ENCODE measurements at regions not wholly inside any gene's neighbourhood (a gene's known extent, or its start where the extent isn't known, plus 50 kb on each side); places are given as distances from the start of the nearest gene placed in this dataset.
"Not testable (repeated sequence)": the region's sequence is repeated elsewhere in the genome, so short reads cannot be mapped to it uniquely, and the experiment has no call there.

DNA sequence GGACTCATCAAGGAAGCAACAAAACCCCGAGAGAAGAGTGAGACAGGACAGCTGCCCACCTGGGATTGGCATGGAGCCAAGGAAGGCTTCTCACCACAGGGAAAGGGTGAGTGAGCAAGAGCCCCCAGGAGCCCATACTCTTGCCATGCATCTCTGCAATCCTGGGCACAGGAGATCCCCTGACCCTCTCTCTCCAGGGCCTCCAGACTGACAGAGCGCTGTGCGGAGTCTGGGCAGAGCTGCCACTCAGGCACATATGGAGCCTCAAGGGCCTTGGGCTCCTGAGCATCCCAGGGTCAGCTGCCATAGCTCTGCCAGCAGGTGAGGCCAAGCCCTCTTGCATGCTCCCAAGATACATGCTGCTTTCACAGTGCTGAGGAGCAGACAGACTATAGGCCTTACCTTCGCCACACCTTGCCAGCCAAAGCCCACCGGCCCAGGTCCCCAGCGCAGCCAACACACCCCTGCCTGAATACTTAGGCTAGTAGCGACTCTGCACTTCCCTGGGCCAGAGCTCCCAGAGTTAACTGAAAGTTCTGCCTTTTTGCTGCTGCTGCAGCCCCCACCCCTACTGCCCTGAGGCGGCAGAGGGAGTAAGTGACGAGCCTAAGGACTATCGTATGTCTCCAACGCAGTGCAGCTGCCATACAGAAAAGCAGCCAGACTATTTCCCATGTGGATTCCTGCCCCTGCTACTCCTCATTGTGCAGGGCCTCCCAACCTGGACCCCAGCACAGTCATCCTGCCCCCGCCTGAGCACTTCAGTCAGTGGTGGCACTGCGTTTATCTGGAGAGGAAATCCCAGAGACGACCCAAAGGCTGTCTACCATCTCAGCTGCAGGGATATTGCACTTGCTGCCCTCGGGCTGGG is 251.6 kb downstream of the SPATA31A6 start:
- not testable (repeated sequence) for DNase-seq (ENCODE audit: low read depth)

DNA sequence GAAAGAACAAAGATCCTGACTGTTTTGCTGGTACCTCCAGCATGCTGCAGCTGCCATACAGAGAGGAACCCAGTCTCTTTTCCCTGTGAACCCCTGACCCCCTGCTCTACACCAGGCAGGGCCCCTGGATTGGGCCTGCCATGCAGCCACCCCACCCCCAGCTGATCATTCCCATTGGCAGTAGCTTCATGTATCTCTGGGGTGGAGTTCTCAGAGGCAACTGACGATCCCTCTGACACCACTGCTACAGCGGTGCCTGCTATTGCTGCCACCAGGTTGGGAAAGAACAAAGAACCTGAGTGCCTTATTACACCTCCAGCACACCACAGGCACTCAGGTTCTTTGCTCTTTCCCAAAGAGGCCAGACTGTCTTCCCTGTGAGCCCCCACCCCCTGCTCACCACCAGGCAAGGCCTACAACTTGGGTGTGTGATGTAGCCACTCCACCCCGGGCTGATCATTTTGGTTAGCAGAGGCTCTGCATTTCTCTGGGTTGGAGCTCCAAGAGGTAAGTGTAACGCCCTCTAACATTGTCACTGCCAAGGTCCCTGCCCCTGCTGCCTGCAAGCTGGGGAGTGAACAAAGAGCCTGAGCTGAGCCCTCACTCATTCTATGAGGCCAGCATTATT is 252.4 kb downstream of the SPATA31A6 start:
- DNase-seq (ENCODE audit: low read depth) = not testable (repeated sequence)

DNA sequence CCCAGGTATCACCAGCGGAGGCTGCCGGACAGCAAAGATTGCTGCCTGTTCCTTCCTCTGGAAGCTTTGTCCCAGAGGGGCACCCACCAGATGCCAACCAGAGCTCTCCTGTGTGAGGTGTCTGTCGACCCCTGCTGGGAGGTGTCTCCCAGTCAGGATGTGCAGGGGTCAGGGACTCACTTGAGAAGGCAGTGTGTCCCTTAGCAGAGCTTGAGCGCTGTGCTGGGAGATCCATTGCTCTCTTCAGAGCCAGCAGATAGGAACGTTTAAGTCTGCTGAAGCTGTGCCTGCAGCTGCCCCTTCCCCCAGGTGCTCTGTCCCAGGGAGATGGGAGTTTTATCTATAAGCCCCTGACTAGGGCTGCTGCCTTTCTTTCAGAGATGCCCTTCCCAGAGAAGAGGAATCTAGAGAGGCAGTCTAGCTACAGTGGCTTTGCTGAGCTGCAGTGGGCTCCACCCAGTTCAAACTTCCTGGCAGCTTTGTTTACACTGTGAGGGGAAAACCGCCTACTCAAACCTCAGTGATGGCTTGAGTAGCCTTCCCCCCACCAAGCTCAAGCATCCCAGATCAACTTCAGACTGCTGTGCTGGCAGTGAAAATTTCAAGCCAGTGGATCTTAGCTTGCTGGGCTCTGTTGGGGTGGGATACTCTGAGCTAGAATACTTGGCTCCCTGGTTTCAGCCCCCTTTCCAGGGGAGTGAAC is 253.7 kb downstream of the SPATA31A6 start:
- DNase-seq (ENCODE audit: low read depth) = not testable (repeated sequence)

DNA sequence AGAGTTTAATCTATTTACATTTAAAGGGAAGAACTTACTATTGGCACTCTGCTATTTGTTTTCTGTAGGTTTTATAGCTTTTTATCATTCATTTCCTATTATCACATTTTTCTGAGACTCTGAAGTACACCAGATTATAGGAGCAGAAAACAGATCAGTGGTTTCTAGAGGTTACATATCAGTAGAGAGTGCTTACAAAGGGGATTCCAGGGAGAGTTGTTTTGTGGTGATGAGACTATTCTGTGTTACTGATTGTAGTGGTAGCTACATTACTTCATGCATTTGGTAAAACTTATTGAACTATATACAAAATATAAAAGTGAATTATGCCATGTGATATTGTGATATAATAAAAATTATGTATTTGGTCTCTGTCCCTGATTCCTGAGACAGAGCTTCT is 259.2 kb downstream of the SPATA31A6 start:
- not testable (repeated sequence) for DNase-seq (ENCODE audit: low read depth)

DNA sequence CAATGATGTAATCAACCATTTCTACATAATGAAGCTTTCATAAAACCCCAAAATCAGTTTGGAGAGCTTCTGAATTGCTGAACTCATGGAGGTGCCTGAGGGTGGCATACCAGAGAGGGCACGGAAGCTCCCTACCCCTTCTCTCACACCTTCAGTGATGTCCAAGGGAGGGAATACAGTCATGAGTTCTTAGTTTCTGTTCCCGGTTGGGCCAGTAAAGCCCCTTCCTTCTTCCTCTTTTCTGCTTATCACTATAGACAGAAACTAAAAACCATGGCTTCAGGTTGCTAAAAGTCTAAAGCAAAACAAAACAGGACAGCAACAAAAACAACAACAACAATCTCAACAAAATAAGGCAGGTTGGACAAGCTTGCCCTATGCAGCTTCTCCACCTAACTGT is 260.0 kb downstream of the SPATA31A6 start:
- DNase-seq (ENCODE audit: low read depth) = not testable (repeated sequence)

DNA sequence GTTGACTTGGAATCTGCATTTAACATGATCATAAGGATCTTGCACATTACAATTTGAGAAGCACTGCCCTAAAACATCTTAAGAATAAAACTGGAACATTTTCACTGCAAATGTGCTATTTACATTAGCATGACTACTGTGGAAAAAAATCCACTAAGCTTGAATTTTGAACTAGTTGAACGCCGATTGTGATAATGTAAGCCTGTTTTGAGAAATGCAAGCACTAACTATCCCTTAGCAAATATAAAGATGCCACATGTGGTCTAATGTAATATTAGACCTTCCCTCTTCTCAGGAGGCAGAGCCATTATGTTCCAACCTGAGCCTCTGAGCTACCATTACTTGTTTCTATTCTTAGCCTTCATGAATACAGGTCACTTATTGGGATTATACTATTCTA is 278.0 kb downstream of the SPATA31A6 start:
- DNase-seq (ENCODE audit: low read depth) = not testable (repeated sequence)

DNA sequence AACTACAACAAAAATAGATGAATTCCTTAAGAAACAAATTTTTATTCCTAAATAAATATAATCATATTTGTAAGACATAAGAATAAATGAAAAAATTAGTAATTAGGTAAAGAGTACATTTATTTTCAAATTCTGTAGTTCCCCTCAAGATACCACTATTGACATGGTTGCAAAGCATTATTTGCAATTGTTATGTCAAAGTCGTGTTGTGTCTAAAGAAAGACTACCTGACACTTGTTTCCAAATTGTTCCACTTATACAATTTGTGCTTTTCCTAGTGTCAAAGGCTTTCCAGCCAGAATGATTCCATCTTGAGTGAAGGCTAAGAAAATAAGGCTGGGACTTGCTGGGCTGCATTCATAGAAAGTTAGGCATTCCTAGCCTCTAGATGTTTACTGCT is 278.4 kb downstream of the SPATA31A6 start:
- not testable (repeated sequence) for DNase-seq (ENCODE audit: low read depth)

DNA sequence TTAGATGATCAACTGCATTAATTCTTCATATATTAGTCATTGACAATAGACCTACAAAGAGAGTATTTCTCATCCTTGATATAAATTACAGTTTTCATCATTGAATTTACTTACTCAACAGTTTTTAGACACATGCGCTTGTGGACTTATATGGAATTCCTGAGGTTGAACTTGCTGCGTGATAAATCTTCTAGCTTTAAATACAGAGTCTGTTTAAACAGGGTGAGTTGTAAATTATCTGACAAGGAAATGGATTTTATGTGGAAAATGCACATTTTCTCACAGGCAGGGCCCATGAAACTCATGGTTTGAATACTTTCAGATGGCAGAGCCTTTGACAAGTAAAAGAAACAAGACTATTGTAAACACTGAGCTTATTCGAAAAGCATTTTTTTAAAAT is 280.5 kb downstream of the SPATA31A6 start:
- not testable (repeated sequence) for DNase-seq (ENCODE audit: low read depth)

DNA sequence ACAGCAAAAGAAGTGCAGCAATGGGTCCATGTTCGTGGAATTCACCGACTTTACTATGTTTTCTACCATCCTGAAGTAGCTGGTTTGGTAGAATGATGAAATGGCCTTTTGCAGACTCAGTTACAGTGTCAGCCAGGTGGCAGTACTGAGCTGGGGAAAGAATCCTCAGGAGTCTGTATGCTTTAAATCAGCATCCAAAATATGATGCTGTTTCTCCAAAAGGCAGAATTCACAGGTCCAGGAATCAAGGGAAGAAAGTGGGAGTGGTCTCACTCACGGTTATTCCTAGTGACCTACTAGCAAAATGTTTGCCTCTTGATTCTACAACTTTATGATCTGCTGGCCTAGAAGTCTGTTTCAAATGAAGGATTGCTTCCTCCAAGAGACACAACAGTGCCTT is 287.1 kb downstream of the SPATA31A6 start:
- peak; percentile 2 for DNase-seq (ENCODE audit: low read depth)

DNA sequence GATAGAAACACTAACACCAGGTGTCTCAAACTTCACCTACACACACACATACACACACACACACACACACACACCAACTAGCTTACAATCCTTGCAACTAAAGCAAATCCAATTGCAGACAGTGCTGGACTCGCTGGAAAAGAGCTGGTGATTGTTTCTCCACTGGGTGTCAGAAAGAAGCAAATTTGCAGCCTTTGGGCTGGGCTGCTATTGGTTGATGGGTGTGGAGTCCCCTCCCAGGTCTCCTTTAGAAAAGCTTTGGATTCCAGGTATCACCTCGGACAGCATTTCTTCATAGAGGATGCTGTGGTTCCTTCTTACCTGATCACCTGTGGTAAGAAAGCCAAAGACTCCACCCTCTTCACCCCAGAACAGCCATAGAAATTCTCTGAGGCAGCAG is 307.5 kb downstream of the SPATA31A6 start:
- DNase-seq (ENCODE audit: low read depth) = not testable (repeated sequence)

DNA sequence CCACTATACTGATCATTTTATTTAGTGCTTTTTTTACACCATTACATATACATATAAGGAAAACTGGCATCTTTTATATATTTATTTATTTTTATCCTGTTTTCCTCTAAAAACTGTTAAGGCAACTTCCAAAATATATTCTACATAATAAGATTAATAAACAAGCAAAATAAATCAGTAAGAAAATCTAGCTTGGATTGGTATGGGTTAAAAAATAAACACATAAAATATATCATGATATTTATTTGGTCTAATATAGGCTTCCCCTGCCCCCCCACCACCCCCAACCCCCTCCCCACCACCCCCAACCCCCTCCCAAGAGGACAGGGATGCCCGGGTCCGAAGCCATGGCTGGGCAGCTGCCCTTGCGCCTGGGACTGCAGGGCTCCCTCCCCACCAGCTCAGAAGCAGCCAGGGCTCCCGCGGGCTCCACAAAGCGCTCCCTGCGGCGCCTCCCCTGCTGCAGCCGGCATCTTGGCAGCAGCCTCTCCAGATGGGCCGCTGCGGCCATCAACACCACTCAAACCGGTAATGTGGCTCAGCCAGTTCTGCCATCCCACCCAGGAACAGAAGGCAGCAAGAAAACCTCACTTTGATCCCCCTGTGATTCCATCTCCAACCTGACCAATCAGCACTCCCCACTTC is 319.3 kb downstream of the SPATA31A6 start:
- not testable (repeated sequence) for DNase-seq (ENCODE audit: low read depth)

DNA sequence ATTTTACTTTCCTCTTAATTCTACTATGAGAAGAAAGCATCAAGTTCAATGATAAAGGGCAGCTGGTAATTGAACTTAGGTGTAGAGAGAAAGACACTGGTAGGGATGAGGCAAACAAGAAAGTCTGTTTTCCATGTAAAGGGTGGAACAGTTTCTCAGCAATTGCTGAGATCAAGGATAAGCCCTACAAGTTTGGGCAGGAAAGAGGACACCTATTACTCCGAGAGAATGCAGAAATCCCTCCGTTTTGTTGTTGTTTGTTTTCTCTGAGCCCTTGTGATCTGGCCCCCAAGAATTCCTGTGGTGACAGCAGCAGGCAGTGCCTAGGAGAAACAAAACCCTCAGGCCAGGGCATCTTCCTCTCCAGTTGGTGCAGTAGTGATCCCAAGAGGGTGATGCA is 324.7 kb downstream of the SPATA31A6 start:
- DNase-seq (ENCODE audit: low read depth) = not testable (repeated sequence)

DNA sequence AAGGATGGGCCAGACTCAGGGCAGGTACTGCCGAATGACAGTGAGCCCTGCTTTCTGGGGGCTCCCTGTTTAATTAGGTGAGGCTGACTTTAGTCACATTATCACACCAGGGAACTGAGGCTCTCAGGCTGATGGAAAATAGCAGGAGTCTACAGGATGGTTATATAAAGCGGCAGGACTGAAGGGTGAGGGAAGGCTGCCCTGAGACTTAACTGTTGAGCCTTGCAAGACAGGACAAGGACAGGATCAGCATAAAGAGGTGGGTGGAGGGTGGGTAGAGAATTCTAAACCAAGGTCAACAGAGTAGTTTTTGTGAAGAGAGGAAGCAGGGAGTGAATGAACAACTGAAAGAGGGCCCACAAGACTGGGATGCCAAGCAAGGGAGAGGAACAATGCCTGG is 330.1 kb downstream of the SPATA31A6 start:
- DNase-seq (ENCODE audit: low read depth) = not testable (repeated sequence)

DNA sequence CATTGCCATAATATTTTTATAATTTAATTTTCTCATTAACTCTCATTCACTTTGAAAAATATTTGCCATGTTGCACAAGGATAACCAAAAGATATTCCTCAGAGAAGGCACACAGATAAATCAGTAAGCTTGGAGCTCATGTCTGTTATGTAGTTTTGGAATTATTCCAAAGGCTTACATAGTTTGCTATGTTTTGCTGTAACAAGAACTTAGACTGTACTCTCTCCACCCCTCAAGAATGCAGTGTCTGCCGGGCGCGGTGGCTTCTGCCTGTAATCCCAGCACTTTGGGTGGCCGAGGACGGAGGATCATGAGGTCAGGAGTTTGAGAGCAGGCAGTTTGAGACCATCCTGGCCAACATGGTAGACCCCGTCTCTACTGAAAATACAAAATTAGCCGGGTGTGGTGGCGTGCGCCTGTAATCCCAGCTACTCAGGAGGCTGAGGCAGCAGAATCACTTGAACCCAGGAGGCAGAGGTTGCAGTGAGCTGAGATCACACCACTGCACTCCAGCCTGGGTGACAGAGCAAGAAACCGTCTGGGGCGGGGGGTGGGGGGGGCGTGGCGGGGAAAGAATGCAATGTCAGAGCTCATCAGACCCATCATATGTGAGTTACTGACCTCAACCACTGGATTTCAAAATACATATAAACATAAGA is 351.0 kb downstream of the SPATA31A6 start:
- DNase-seq (ENCODE audit: low read depth) = not testable (repeated sequence)

DNA sequence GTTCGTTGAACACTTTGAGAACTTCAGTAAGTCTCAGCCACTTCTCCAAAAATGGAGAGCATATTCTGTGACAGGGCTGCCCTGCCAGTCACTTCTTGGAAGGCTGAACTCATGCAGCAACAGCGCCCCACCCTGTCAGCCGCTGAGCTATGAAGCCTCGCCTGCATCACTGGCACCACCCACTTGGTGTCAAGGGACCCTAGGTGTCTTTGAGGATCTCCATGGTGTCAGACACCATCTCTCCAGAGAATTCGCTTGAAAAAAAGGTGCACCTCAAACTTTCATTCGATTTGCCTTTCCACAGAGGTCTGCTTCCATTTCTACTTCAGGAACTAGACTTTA is 351.5 kb downstream of the SPATA31A6 start:
- not testable (repeated sequence) for DNase-seq (ENCODE audit: low read depth)

DNA sequence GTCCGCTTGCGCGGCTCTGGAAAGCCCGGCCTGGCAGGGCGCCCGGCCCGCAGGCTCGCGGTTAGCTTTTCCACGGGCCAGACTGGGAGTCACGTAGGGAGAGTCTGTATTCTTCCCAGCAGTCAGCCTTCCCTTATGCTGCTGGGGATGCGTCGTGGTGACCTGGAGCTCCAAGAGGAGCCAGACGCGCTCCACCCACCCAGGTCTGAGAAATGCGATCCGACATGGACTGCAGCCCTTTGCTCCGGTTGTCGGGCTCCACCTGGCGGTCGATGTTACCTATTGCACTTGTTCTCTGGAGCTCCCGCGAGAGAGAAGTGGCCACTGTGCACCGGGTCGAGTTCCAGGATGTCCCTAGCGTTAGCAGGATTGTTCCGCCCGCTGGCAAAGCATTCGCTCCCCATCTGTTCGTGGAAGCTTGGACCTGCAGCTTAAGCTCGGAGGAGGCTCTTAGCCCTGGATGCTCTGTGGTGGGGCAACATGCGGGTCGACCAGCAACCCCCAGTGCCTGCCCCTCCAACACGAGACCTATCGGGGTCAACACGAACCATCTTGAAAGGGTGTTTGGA is 367.4 kb downstream of the SPATA31A6 start:
- not testable (repeated sequence) for DNase-seq (ENCODE audit: low read depth)

DNA sequence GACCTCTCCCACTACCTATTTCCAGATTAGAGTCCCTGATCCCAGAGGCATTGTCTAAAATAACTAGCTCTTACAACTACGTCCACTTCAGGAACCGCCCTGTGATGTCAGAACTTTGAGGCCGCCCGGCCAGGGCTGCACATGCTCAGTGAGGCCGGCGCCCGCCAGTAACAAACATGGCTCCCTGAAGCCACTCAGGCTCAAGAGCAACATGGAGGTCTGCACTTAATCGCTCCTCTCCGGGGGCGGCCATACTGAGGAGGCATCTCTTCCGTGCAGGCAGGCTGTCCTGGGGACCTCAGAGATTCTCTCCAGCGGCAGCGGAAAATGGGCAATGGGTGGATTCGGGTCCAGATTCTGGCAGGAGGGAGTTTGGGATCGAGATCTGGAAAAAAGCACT is 385.1 kb downstream of the SPATA31A6 start:
- DNase-seq (ENCODE audit: low read depth) = not testable (repeated sequence)

DNA sequence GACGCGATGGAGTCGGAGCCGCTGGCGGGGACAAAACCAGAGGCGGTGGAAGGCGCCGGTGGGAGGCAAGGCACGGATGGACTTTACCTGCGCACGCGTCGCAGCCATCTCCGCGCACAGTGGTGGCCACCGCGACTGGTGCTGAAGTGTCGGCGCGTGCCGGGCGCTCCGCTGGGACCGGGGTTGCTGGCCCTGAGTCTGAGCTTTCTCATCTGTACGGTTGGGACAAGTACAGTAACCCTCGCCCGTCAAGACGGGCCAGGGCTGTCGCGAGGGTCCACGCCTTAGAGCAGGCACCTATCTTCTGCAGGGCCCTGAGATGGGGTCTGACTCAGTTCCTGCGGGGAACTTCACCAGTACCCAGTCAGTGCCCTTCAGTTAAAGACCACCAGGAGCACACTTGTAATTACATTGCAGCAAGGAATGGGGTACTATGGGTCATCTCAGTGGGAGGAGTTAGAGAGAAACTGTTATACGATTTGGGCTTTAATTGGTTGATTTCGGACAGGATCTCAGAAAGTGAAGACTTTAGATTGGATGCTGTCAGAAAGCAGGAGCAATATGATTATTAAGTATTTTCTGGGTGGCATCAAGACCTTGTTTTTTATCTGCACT is 385.6 kb downstream of the SPATA31A6 start:
- DNase-seq (ENCODE audit: low read depth) = not testable (repeated sequence)

DNA sequence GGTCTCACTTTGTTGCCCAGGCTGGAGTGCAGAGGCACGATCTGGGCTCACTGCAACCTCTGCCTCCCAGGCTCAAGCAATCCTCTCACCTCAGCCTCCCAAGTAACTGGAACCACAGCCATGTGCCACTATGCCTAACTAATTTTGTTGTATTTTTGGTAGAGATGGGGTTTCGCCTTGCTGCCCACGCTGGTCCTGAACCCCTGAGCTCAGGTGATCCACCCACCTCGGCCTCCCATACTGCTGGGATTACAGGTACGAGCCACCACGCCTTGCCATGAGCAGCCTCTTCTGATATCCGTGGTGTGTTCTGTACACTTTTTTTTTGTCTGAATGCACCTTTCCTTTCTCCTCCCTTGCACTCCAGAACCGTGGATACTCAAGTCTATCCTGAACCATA is 394.4 kb downstream of the SPATA31A6 start:
- not testable (repeated sequence) for DNase-seq (ENCODE audit: low read depth)

Measured in ELR (cell line).